ENCODE measurements at regions not wholly inside any gene's neighbourhood (a gene's known extent, or its start where the extent isn't known, plus 50 kb on each side); places are given as distances from the start of the nearest gene placed in this dataset.

DNA sequence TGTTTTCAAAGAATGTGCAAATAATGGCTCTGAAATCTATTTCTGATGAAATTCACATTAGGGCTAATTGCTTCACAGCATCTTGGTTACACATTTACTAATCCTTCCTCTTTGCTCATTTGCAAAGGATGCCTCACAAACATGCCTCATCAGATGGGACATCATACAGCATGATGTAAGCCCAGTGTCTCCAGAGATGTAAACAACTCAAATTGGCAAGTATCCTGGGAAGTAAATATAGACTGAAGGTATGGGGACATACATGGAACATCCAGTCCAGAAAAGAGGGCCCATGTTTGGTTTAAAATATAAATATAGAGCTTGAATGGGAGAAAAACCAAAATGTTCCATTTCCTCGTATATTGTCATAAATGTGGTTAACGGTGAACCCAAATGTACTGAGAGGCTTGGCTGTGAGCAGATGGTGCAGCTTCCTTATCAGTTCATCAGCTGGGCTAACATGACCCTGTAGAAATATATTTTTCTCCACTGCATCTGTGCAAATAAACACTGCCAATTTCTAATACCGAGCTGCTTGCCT, 142.9 kb upstream of the NUDT7 start:
- intact Hi-C loops (cut with micrococcal nuclease) = no loop called here
- Mint-ChIP-seq H3K27ac (no peak overlapping the region), H3K4me1 (ENCODE audit: low read depth) (no peaks in the 10 kb centered on the region), H3K36me3 (ENCODE audit: low read depth) (no peaks in the 10 kb centered on the region), H3K9me3 (no peaks in the 10 kb centered on the region), H3K4me3 (no peak overlapping the region), H3K27me3 (peaks cover 8% of the 10 kb centered on the region)
- TF ChIP-seq, protein P1, sequence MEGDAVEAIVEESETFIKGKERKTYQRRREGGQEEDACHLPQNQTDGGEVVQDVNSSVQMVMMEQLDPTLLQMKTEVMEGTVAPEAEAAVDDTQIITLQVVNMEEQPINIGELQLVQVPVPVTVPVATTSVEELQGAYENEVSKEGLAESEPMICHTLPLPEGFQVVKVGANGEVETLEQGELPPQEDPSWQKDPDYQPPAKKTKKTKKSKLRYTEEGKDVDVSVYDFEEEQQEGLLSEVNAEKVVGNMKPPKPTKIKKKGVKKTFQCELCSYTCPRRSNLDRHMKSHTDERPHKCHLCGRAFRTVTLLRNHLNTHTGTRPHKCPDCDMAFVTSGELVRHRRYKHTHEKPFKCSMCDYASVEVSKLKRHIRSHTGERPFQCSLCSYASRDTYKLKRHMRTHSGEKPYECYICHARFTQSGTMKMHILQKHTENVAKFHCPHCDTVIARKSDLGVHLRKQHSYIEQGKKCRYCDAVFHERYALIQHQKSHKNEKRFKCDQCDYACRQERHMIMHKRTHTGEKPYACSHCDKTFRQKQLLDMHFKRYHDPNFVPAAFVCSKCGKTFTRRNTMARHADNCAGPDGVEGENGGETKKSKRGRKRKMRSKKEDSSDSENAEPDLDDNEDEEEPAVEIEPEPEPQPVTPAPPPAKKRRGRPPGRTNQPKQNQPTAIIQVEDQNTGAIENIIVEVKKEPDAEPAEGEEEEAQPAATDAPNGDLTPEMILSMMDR (IDR thresholded peaks at IDR 0.05) = no peak
- DNase-seq = no peak
- CTCF ChIA-PET = interaction anchor here (0.7 kb wide), 1 partner anchor 343 kb away, joined by 4 read pairs; no protein-coding TSS in a partner anchor
- POLR2A ChIA-PET = no interaction called here
- no peak for ATAC-seq

- Mint-ChIP-seq H3K4me3 (no peak overlapping the region), H3K4me1 (ENCODE audit: low read depth) (peaks cover 3% of the 10 kb centered on the region), H3K27ac (no peak overlapping the region), H3K27me3 (peaks cover 11% of the 10 kb centered on the region), H3K36me3 (ENCODE audit: low read depth) (no peaks in the 10 kb centered on the region), H3K9me3 (no peaks in the 10 kb centered on the region)
- ChIA-PET CTCF (interaction anchor here (7.0 kb wide), 1 partner anchor 345 kb away, joined by 146 read pairs; no protein-coding TSS in a partner anchor), POLR2A (no interaction called here)
- TF ChIP-seq, protein P1 (IDR thresholded peaks at IDR 0.05) = no peak
- intact Hi-C loops (cut with micrococcal nuclease) = no loop called here
- no peak for ATAC-seq
- no peak for DNase-seq
Measured at GRCh38 chr16:77581706-77582105, 140.6 kb upstream of the NUDT7 start.

DNA sequence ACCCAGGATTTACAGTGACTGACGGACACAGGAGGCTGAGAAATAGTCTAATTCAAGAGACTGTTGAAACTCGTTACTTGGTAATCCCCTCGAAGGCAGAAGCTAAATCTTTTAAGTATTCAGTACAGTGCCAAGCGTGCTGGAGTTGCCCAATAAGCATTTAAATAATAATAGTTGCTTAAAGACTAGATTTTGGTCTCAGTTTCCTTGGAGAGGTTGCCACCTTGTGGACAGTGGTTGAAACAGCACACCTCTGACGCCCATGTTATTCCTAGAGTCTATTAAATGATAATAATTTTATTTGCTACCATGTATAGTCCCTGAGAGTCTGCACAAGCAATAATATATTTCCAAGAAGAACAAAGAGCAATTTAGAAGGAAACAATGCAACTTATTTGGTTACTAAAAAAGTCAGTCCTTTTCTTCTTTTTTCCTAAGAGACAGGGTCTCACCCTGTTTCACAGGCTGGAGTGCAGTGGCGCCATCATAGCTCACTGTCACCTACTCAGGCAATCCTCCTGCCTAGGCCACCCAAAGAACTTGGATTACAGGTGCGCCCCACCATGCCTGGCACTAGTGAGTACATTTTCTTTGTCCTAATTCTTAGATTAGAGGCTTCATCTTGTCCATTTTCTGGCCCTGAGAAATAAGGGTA, 138.0 kb upstream of the NUDT7 start:
- H3K27me3 Mint-ChIP-seq = peaks cover 11% of the 10 kb centered on the region
- no peak overlapping the region for H3K4me3 Mint-ChIP-seq
- ATAC-seq (peak; percentile 74), DNase-seq (peak; percentile 60)
- no peaks in the 10 kb centered on the region for H3K36me3 Mint-ChIP-seq (ENCODE audit: low read depth)
- TF ChIP-seq, protein P1 (IDR thresholded peaks at IDR 0.05) = peak; percentile 82
- ChIA-PET CTCF (interaction anchor here (0.8 to 7.0 kb wide), 18 partner anchors 8 to 414 kb away, joined by 3 to 146 read pairs (median 4); no protein-coding TSS in a partner anchor), POLR2A (interaction anchor here (0.7 kb wide), 1 partner anchor 347 kb away, joined by 3 read pairs; no protein-coding TSS in a partner anchor)
- H3K4me1 Mint-ChIP-seq (ENCODE audit: low read depth) = peaks cover 3% of the 10 kb centered on the region
- H3K9me3 Mint-ChIP-seq = no peaks in the 10 kb centered on the region
- intact Hi-C loops (cut with micrococcal nuclease) = loop anchor here (1.0 kb wide), 1 partner anchor 348 kb away; no protein-coding TSS in a partner anchor
- no peak overlapping the region for H3K27ac Mint-ChIP-seq

DNA sequence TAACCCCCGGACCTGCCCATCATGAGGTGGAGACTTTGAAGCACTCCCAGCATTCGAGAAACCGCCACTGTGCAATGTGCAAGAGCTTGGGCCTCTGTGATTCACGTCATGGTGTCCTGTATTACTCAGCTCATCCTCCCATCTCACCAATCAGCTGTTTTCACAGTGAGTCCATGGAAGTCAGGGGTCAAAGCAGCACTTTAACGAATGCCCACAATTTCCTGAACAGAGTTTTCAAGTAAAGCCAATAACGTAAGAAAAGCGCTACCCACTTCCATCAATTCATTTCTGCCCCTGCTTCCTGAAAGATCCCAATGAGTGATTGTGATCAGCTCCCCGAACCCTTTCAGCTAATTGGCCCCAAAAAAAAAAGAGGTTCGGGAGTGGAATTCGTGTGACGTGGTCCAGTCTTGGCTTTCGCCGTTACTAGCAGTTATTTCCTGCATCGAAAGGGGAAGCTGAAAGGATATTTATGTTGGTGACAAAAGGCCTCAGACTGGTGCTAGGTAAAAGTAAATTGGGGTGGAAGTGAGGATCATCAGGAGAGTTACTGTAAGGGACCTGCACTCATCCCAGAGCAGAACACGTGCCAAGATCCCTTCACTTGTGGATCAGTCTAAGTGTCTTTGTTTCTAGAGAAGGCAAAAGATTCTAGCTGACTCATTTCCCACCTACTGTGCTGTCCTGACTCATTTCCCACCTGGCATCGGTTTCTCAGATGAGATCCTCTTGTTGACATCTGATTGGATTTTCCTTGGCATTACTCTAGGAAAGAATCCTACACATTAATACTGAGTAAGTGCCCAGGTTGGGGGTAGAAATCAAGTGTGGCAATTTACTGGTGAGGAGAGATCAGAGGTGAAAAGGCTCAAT, 136.7 kb upstream of the NUDT7 start:
- intact Hi-C loops (cut with micrococcal nuclease) = no loop called here
- TF ChIP-seq, protein P1 (IDR thresholded peaks at IDR 0.05) = no peak
- Mint-ChIP-seq H3K27ac (no peak overlapping the region), H3K36me3 (ENCODE audit: low read depth) (no peaks in the 10 kb centered on the region), H3K4me3 (no peak overlapping the region), H3K27me3 (peaks cover 11% of the 10 kb centered on the region), H3K4me1 (ENCODE audit: low read depth) (peaks cover 3% of the 10 kb centered on the region), H3K9me3 (no peaks in the 10 kb centered on the region)
- ChIA-PET CTCF (interaction anchor here (0.9 to 7.0 kb wide), 7 partner anchors 9 to 377 kb away, joined by 3 to 146 read pairs (median 5); no protein-coding TSS in a partner anchor), POLR2A (no interaction called here)
- no peak for ATAC-seq
- no peak for DNase-seq

Data from activated CD8-positive, alpha-beta T cell treated with anti-CD3 and anti-CD28 coated beads for 36 hours (primary cell).